ENCODE measurements at regions not wholly inside any gene's neighbourhood (a gene's known extent, or its start where the extent isn't known, plus 50 kb on each side); places are given as distances from the start of the nearest gene placed in this dataset.

- Histone ChIP-seq H3K79me2 (ENCODE audit: insufficient read depth, low read length) (no peaks in the 10 kb centered on the region), H3K36me3 (ENCODE audit: control insufficient read depth in 1 of 2, insufficient read depth in 2 of 2, low read length in 2 of 2) (no peaks in the 10 kb centered on the region), H3K27me3 (ENCODE audit: insufficient read depth, low read length) (no peaks in the 10 kb centered on the region), H4K20me1 (ENCODE audit: insufficient read depth) (no peaks in the 10 kb centered on the region), H3K9ac (ENCODE audit: low read length) (no peak overlapping the region), H3K9me3 (ENCODE audit: control insufficient read depth in 1 of 2, insufficient read depth in 1 of 2, low read depth in 1 of 2, low read length in 2 of 2) (no peaks in the 10 kb centered on the region), H3K27ac (ENCODE audit: low read depth, low read length) (no peak overlapping the region), H3K4me2 (ENCODE audit: low read length) (no peak overlapping the region), H3K4me3 (replicated peaks in 1 of 2; ENCODE audit: low read depth in 1 of 2, low read length in 2 of 2) (no peak overlapping the region), H3K4me1 (ENCODE audit: control insufficient read depth in 1 of 2, insufficient read depth in 2 of 2, low read length in 2 of 2) (peaks cover 0 to 6% of the 10 kb centered on the region in 2 experiments; a peak in 1 of 4 replicates), H2AFZ (ENCODE audit: low read depth, low read length, poor library complexity, severe bottlenecking) (no peak overlapping the region), H3K9me2 (ENCODE audit: insufficient read depth) (no peaks in the 10 kb centered on the region)
- ChIA-PET POLR2A (no interaction called here), CTCF (no interaction called here), RAD21 (ENCODE audit: low non-redundant PET in 1 of 2, low total read pairs in 2 of 2, uncharacterized antibody in 2 of 2, unreplicated experiment in 2 of 2) (no interaction called here)
- TF ChIP-seq, protein P1, sequence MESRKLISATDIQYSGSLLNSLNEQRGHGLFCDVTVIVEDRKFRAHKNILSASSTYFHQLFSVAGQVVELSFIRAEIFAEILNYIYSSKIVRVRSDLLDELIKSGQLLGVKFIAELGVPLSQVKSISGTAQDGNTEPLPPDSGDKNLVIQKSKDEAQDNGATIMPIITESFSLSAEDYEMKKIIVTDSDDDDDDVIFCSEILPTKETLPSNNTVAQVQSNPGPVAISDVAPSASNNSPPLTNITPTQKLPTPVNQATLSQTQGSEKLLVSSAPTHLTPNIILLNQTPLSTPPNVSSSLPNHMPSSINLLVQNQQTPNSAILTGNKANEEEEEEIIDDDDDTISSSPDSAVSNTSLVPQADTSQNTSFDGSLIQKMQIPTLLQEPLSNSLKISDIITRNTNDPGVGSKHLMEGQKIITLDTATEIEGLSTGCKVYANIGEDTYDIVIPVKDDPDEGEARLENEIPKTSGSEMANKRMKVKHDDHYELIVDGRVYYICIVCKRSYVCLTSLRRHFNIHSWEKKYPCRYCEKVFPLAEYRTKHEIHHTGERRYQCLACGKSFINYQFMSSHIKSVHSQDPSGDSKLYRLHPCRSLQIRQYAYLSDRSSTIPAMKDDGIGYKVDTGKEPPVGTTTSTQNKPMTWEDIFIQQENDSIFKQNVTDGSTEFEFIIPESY (IDR thresholded peaks at IDR 0.05; ENCODE audit: extremely low read depth, insufficient replicate concordance, low read length): no peak
- TF ChIP-seq ZFX (IDR thresholded peaks at IDR 0.05) (no peak), CTCF (IDR thresholded peaks at IDR 0.05 in 2 of 3, conservative IDR thresholded peaks at IDR 0.05 in 1 of 3; ENCODE audit: borderline replicate concordance in 1 of 3, insufficient read depth in 1 of 3, low read depth in 2 of 3, low read length in 2 of 3) (no peak), SIN3A (IDR thresholded peaks at IDR 0.05; ENCODE audit: low read depth) (no peak), EZH2 (IDR thresholded peaks at IDR 0.05) (no peak), FOSL1 (IDR thresholded peaks at IDR 0.05; ENCODE audit: low read depth) (no peak), CEBPB (IDR thresholded peaks at IDR 0.05; ENCODE audit: low read depth) (no peak), SP1 (IDR thresholded peaks at IDR 0.05; ENCODE audit: low read depth) (no peak), EZH2phosphoT487 (IDR thresholded peaks at IDR 0.05; ENCODE audit: borderline replicate concordance) (no peak), POLR2AphosphoS5 (IDR thresholded peaks at IDR 0.05; ENCODE audit: low read depth, low read length) (no peak), TCF7L2 (IDR thresholded peaks at IDR 0.05; ENCODE audit: borderline replicate concordance, extremely low read depth, insufficient read depth, insufficient read length) (no peak), POLR2A (IDR thresholded peaks at IDR 0.05; ENCODE audit: borderline replicate concordance, extremely low read depth, insufficient read depth, insufficient read length) (no peak), EGR1 (IDR thresholded peaks at IDR 0.05; ENCODE audit: low read depth) (no peak)
- TF ChIP-seq, protein P2, sequence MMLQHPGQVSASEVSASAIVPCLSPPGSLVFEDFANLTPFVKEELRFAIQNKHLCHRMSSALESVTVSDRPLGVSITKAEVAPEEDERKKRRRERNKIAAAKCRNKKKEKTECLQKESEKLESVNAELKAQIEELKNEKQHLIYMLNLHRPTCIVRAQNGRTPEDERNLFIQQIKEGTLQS (IDR thresholded peaks at IDR 0.05): no peak
- ATAC-seq: no peak
- DNase-seq (ENCODE audit: low read depth, low spot score): no peak
- intact Hi-C loops (cut with micrococcal nuclease): no loop called here
- no TSS peak for BruUV-seq (replicated peaks)
Observed at GRCh38 chr12:76627346-76628135, 68.0 kb upstream of the OSBPL8 start.

Data from HCT116 (cell line).